AG10803 (cell line): ENCODE measurements at regions not wholly inside any gene's neighbourhood (a gene's known extent, or its start where the extent isn't known, plus 50 kb on each side); places are given as distances from the start of the nearest gene placed in this dataset.

Experiments
- DNase-seq: peaks from one replicate; pipeline ENCODE4 v3.0.0; 2010; ENCODE audit warnings: low read depth
- H3K4me3 ChIP-seq: 2 replicates; pipeline ENCODE4 v1.5.1; 2011; ENCODE audit warnings: mild to moderate bottlenecking, low read length, control low read depth
- CTCF ChIP-seq: conservative IDR thresholded peaks from 2 replicates; pipeline ENCODE4 v1.5.1; 2011; ENCODE audit warnings: mild to moderate bottlenecking, low read length, control low read depth, inconsistent platforms

GRCh38 chr16:85536073-85536410 lies 77.1 kb upstream of the GSE1 start:
- no peak for TF ChIP-seq CTCF
- no peak overlapping the region for H3K4me3 ChIP-seq
- peak; percentile 25 for DNase-seq

- TF ChIP-seq CTCF: no peak
- no peak for DNase-seq
- no peak overlapping the region for H3K4me3 ChIP-seq
These were observed 76.5 kb upstream of the GSE1 start for GRCh38 chr16:85536411-85537330.

GRCh38 chr16:85537331-85537788 lies 75.8 kb upstream of the GSE1 start:
- DNase-seq: no peak
- TF ChIP-seq CTCF: no peak

GRCh38 chr16:85537795-85538401 lies 75.2 kb upstream of the GSE1 start:
- no peak overlapping the region for H3K4me3 ChIP-seq
- TF ChIP-seq CTCF: no peak
- DNase-seq: no peak

More at GRCh38 chr16:85537331-85537788, 75.8 kb upstream of the GSE1 start:
- H3K4me3 ChIP-seq: no peak overlapping the region

- TF ChIP-seq CTCF: no peak
- no peak for DNase-seq
- no peak overlapping the region for H3K4me3 ChIP-seq
These were observed 74.0 kb upstream of the GSE1 start for GRCh38 chr16:85539084-85539483.

GRCh38 chr16:85539629-85540291 lies 73.4 kb upstream of the GSE1 start:
- no peak overlapping the region for H3K4me3 ChIP-seq
- no peak for DNase-seq
- no peak for TF ChIP-seq CTCF
